ENCODE measurements at regions not wholly inside any gene's neighbourhood (a gene's known extent, or its start where the extent isn't known, plus 50 kb on each side); places are given as distances from the start of the nearest gene placed in this dataset.
"Not testable (repeated sequence)": the region's sequence is repeated elsewhere in the genome, so short reads cannot be mapped to it uniquely, and the experiment has no call there.

- no peak for DNase-seq
Observed at GRCh38 chr6:153525998-153526397, 394.9 kb upstream of the RGS17 start.

GRCh38 chr6:153523390-153523789 lies 392.3 kb upstream of the RGS17 start:
- DNase-seq: no peak

- no peak for DNase-seq
Observed at GRCh38 chr6:153511896-153512496, 380.9 kb upstream of the RGS17 start.

- no peak for DNase-seq
Observed at GRCh38 chr6:153503810-153504209, 372.7 kb upstream of the RGS17 start.

GRCh38 chr6:153493501-153493900 lies 362.4 kb upstream of the RGS17 start:
- DNase-seq: no peak

DNA sequence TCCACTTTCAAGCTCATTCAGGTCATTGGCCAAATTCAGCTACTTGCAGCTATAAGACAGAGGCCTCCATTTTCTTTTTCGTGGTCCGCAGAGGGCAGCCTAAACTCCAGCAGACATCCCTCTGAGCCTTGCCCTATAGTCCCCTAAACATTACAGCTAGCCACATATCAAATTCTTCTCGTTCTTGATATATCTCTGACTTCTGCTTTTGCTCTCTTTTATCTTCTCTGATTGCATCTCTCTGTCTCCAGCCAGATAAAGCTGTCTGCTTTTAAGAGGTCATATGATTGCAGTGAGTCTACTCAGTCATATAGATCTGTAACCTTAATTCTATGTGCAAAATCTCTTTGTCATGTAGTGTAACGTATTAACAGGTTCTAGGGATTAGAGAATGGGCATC lies 358.4 kb upstream of the RGS17 start:
- no peak for DNase-seq

- DNase-seq: no peak
Observed at GRCh38 chr6:153488267-153488666, 357.2 kb upstream of the RGS17 start.

DNA sequence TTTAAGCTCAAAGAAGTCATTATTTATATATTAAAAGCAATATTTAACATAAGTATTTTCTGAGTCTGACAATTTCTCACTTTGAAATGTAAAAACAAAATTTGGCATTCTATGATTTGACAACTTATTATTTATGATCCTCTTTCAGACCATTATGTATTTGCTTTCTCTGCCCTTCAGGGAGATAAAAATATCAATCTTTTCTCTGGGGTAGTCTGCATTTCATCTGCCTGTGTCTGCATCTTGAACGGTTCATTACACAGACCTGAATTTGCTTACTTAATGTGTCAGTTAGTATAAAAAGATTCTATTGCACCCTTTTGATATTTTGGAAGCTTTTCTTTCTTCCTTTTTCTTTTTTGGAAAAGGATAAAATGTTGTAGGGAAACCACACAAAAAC lies 354.0 kb upstream of the RGS17 start:
- peak; percentile 50 for DNase-seq

- DNase-seq: no peak
Observed at GRCh38 chr6:153484056-153484455, 353.0 kb upstream of the RGS17 start.

GRCh38 chr6:153476243-153476642 lies 345.2 kb upstream of the RGS17 start:
- DNase-seq: no peak

- no peak for DNase-seq
Observed at GRCh38 chr6:153465050-153465449, 334.0 kb upstream of the RGS17 start.

DNA sequence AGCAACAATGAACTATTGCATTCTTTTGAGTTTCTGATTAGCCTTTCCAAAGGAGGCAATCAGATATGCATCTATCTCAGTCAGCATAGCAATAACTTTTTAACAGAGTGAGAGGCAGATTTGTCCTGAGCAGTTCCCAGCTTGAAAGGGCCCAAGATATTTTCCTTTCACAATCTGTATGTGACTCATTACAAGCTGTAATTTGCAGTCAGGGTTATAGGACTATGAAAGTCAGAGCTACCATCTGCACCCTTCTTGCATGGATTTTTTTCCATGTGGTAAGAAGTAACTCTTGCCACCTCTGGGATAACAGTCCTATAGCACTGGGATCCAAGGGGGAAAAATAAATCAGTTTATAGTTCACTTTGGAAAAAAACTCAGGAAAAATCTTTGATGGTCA lies 318.2 kb upstream of the RGS17 start:
- DNase-seq: no peak

DNA sequence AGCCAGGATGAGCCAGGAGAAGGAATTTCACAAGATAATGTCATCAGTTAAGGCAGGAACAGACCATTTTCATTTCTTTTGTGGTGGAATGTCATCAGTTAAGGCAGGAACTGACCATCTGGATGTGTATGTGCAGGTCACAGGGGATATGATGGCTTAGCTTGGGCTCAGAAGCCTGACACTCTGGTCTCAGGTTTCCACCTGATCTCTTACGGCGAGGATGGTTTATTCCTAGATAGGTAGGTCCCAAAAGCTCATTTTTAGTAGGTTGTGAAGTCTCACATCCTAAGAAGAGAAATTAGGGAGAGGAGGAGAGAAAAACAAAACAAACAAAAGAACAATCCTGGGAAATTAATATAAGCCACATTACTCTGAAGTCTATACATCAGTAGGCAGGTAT lies 311.7 kb upstream of the RGS17 start:
- not testable (repeated sequence) for DNase-seq

DNA sequence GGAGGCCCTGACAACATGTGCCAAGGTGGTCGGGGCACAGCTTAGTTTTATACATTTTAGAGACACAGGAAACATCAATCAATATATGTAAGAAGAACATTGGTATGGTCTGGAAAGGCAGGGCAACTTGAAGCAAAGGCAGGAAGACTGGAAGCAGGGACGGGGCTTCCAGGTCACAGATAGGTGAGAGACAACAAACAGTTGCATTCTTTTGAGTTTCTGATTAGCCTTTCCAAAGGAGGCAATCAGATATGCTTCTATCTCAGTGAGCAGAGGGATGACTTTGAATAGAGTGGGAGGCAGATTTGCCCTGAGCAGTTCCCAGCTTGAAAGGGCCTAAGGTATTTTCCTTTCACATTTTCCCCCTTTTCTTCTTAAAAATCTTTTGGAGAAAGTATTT lies 311.0 kb upstream of the RGS17 start:
- no peak for DNase-seq

DNA sequence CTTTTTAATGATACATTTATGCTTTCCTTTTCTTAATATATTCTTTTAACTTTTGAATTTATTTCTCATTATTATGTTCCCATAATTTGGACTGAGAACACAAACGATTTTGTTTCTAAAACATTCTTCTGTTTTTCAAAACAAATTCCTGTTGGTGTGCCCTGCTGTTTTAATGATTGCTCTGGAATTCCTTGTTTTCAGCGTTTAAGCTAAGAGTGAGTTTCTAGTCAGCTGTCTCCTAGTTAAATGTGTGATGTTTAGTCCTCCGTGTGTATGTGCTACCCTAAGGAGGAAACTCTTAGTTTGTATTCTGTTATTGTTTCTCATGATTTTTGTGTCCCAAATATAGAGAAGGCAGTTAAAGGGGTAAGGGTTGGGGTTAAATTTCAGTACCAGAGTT lies 306.1 kb upstream of the RGS17 start:
- no peak for DNase-seq

DNA sequence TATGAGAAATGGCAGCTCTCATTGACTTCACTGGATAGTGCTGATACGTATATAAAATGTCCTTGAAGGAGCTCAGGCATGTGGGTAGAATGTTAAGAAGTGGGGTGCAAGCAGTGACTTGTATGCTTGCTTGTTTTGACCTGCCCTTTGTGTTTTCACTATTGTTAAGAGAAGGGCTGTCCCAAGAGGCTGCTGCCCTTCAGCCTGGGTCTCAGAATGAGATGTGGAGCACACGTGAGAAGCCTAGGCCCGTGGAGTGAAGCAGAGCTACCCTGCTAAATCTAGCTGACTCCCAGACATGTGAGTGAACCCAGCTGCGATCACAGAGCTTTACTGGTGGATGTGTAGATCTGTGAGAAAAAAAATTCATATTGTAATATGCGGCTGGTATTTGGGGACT lies 305.3 kb upstream of the RGS17 start:
- no peak for DNase-seq

GRCh38 chr6:153435787-153436186 lies 304.7 kb upstream of the RGS17 start:
- no peak for DNase-seq

DNA sequence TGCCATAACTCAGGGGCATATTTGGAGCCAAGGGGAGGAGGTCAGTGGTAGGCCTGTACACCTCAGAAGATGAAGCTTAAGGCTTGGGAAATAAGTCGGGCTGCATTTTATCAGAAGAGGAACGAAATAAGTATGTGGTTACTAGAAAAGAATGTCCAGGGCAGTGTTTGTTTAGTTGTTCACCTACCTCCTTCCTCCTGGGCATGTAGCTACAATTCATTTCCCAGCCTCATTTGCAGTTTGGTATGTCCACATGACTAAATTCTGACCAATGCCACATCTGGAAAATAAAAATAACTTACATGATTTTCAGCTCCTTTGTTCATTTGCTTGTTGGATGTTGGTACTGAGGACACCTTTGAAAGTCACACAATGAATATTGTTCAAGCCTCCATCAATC lies 294.5 kb upstream of the RGS17 start:
- DNase-seq: no peak

- no peak for DNase-seq
Observed at GRCh38 chr6:153424719-153425400, 293.8 kb upstream of the RGS17 start.

- no peak for DNase-seq
Observed at GRCh38 chr6:153412519-153412918, 281.4 kb upstream of the RGS17 start.

DNA sequence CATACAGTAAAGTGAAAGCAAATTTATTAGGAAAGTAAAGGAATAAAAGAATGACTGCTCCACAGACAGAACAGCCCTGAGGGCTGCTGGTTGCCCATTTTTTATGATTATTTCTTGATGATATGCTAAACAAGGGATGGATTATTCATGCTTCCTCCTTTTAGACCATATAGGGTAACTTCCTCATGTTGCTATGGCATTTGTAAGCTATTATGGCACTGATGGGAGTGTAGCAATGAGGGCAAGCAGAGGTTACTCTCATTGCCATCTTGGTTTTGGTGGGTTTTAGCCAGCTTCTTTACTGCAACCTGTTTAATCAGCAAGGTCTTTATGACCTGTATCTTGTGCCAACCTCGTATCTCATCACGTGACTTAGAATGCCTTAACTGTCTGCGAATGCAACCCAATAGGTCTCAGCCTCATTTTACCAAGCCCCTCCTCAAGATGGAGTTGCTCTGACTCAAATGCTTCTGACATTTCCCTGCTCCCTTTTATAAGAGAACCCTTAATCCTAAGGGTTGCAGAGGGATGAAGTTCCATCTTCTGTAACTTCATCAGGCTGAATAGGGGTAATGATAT lies 280.1 kb upstream of the RGS17 start:
- no peak for DNase-seq

GRCh38 chr6:153405931-153406330 lies 274.8 kb upstream of the RGS17 start:
- DNase-seq: no peak

GRCh38 chr6:153401751-153402150 lies 270.7 kb upstream of the RGS17 start:
- DNase-seq: no peak

- DNase-seq: no peak
Observed at GRCh38 chr6:153392156-153392555, 261.1 kb upstream of the RGS17 start.

- DNase-seq: no peak
Observed at GRCh38 chr6:153373869-153374268, 242.8 kb upstream of the RGS17 start.

Measured in NCI-H1417 treated with DMSO at 0.1 percent for 48 hours (cell line).